Effector memory CD4-positive, alpha-beta T cell (primary cell): ENCODE measurements at regions not wholly inside any gene's neighbourhood (a gene's known extent, or its start where the extent isn't known, plus 50 kb on each side); places are given as distances from the start of the nearest gene placed in this dataset.

Source experiments
- DNase-seq, 3 donors: peaks; one replicate each; pipeline ENCODE4 v3.0.0-alpha.2; 2020
- H3K27ac ChIP-seq: 2 replicates; pipeline ENCODE4 v1.7.0; 2013; ENCODE audit warnings: mild to moderate bottlenecking, low read length, moderate library complexity; ENCODE audit not compliant: insufficient read depth, poor library complexity, severe bottlenecking
- H3K27me3 ChIP-seq: replicated peaks from 2 replicates; pipeline ENCODE4 v1.7.0; 2013; ENCODE audit warnings: mild to moderate bottlenecking, low read length; ENCODE audit not compliant: insufficient read depth, control insufficient read depth, poor library complexity, severe bottlenecking
- H3K36me3 ChIP-seq: 2 replicates; pipeline ENCODE4 v1.7.0; 2013; ENCODE audit warnings: mild to moderate bottlenecking, low read length, moderate library complexity; ENCODE audit not compliant: control insufficient read depth, insufficient read depth
- H3K4me1 ChIP-seq: 2 replicates; pipeline ENCODE4 v1.7.0; 2013; ENCODE audit warnings: low read length, mild to moderate bottlenecking; ENCODE audit not compliant: control insufficient read depth, insufficient read depth, poor library complexity, severe bottlenecking
- H3K4me3 ChIP-seq: 2 replicates; pipeline ENCODE4 v1.7.0; 2013; ENCODE audit warnings: low read length, low read depth, mild to moderate bottlenecking; ENCODE audit not compliant: insufficient read depth, poor library complexity, severe bottlenecking
- H3K9me3 ChIP-seq: 2 replicates; pipeline ENCODE4 v1.7.0; 2013; ENCODE audit warnings: mild to moderate bottlenecking, low read length, moderate library complexity; ENCODE audit not compliant: control insufficient read depth

- DNase-seq: no peak
- Histone ChIP-seq H3K4me3 (no peak overlapping the region), H3K36me3 (no peaks in the 10 kb centered on the region), H3K4me1 (no peaks in the 10 kb centered on the region), H3K9me3 (no peaks in the 10 kb centered on the region), H3K27me3 (no peaks in the 10 kb centered on the region), H3K27ac (no peak overlapping the region)
These were observed 364.9 kb upstream of the MCTP2 start for GRCh38 chr15:93866476-93866875.

- H3K4me1 ChIP-seq: no peaks in the 10 kb centered on the region
- DNase-seq: no peak
- H3K4me3 ChIP-seq: no peak overlapping the region
- H3K27me3 ChIP-seq: no peaks in the 10 kb centered on the region
- no peaks in the 10 kb centered on the region for H3K36me3 ChIP-seq
- no peaks in the 10 kb centered on the region for H3K9me3 ChIP-seq
- no peak overlapping the region for H3K27ac ChIP-seq
These were observed 365.8 kb upstream of the MCTP2 start for GRCh38 chr15:93865586-93865985.

GRCh38 chr15:93862791-93863190 lies 368.6 kb upstream of the MCTP2 start:
- no peak for DNase-seq
- Histone ChIP-seq H3K4me3 (no peak overlapping the region), H3K36me3 (no peaks in the 10 kb centered on the region), H3K27me3 (no peaks in the 10 kb centered on the region), H3K27ac (no peak overlapping the region), H3K9me3 (no peaks in the 10 kb centered on the region), H3K4me1 (no peaks in the 10 kb centered on the region)

- no peaks in the 10 kb centered on the region for H3K4me1 ChIP-seq
- no peak overlapping the region for H3K27ac ChIP-seq
- H3K9me3 ChIP-seq: no peaks in the 10 kb centered on the region
- H3K4me3 ChIP-seq: no peak overlapping the region
- no peaks in the 10 kb centered on the region for H3K36me3 ChIP-seq
- DNase-seq: no peak
- no peaks in the 10 kb centered on the region for H3K27me3 ChIP-seq
These were observed 369.2 kb upstream of the MCTP2 start for GRCh38 chr15:93861956-93862741.

- no peaks in the 10 kb centered on the region for H3K27me3 ChIP-seq
- DNase-seq: no peak
- H3K36me3 ChIP-seq: no peaks in the 10 kb centered on the region
- no peaks in the 10 kb centered on the region for H3K9me3 ChIP-seq
- H3K4me1 ChIP-seq: no peaks in the 10 kb centered on the region
- no peak overlapping the region for H3K27ac ChIP-seq
- no peak overlapping the region for H3K4me3 ChIP-seq
These were observed 369.9 kb upstream of the MCTP2 start for GRCh38 chr15:93861413-93861812.

GRCh38 chr15:93860701-93861100 lies 370.7 kb upstream of the MCTP2 start:
- Histone ChIP-seq H3K27me3 (no peaks in the 10 kb centered on the region), H3K27ac (no peak overlapping the region), H3K9me3 (no peaks in the 10 kb centered on the region), H3K4me3 (no peak overlapping the region), H3K36me3 (no peaks in the 10 kb centered on the region), H3K4me1 (no peaks in the 10 kb centered on the region)
- no peak for DNase-seq

GRCh38 chr15:93859176-93859575 lies 372.2 kb upstream of the MCTP2 start:
- no peak overlapping the region for H3K4me3 ChIP-seq
- no peak for DNase-seq

GRCh38 chr15:93855181-93855826 lies 376.1 kb upstream of the MCTP2 start:
- Histone ChIP-seq H3K27ac (no peak overlapping the region), H3K36me3 (no peaks in the 10 kb centered on the region), H3K27me3 (no peaks in the 10 kb centered on the region), H3K4me1 (no peaks in the 10 kb centered on the region), H3K9me3 (no peaks in the 10 kb centered on the region), H3K4me3 (no peak overlapping the region)
- DNase-seq: no peak

More at GRCh38 chr15:93859176-93859575, 372.2 kb upstream of the MCTP2 start:
- Histone ChIP-seq H3K9me3 (no peaks in the 10 kb centered on the region), H3K27me3 (no peaks in the 10 kb centered on the region), H3K36me3 (no peaks in the 10 kb centered on the region), H3K27ac (no peak overlapping the region), H3K4me1 (no peaks in the 10 kb centered on the region)

- no peaks in the 10 kb centered on the region for H3K27me3 ChIP-seq
- H3K4me1 ChIP-seq: no peaks in the 10 kb centered on the region
- DNase-seq: no peak
- H3K36me3 ChIP-seq: no peaks in the 10 kb centered on the region
- H3K9me3 ChIP-seq: no peaks in the 10 kb centered on the region
- no peak overlapping the region for H3K4me3 ChIP-seq
- no peak overlapping the region for H3K27ac ChIP-seq
These were observed 377.3 kb upstream of the MCTP2 start for GRCh38 chr15:93854088-93854487.

GRCh38 chr15:93852761-93853160 lies 378.6 kb upstream of the MCTP2 start:
- no peak for DNase-seq
- Histone ChIP-seq H3K9me3 (no peaks in the 10 kb centered on the region), H3K36me3 (no peaks in the 10 kb centered on the region), H3K27me3 (no peaks in the 10 kb centered on the region), H3K27ac (no peak overlapping the region), H3K4me1 (no peaks in the 10 kb centered on the region), H3K4me3 (no peak overlapping the region)
